K562 (cell line): ENCODE measurements at regions not wholly inside any gene's neighbourhood (a gene's known extent, or its start where the extent isn't known, plus 50 kb on each side); places are given as distances from the start of the nearest gene placed in this dataset.

ENCODE experiments used
- ATAC-seq: fragments of 200-7000 bp; cut with Tn5 transposase; 3 replicates; pipeline ENCODE4 v1.9.1; 2020; ENCODE audit warnings: moderate library complexity
- BruUV-seq: library from RNA; stranded (reverse); fragments of 400-500 nt; replicated peaks from 2 replicates; lab custom pipeline; 2021; lab: Mats Ljungman, UMichigan
- CTCF ChIA-PET: fragments of 300-600 bp; formaldehyde crosslinking; extraction: SDS; loops from one replicate; lab custom pipeline; 2021; ENCODE audit warnings: low intra/inter-chr PET ratio; lab: Yijun Ruan, JAX
- POLR2A ChIA-PET: fragments of 300-600, 350-650 bp; sonication (Branson Sonifier 250); formaldehyde crosslinking; extraction: SDS; loops from one replicate; lab custom pipeline; 2021; ENCODE audit warnings: antibody characterized with exemption, inconsistent platforms; lab: Yijun Ruan, JAX
- DNase-seq, 4 experiments: peaks; one replicate each; pipeline versions ENCODE4 v3.0.0 to v3.0.0-alpha.2; 2011 to 2018; ENCODE audit warnings: low spot score in 3 of 4, mixed read lengths in 3 of 4; ENCODE audit errors: extremely low read depth in 1 of 4
- FAIRE-seq: peaks from 2 replicates; lab custom pipeline; 2011; peaks lifted over from hg19 to GRCh38; lab: Jason Lieb, UNC
- H2AFZ ChIP-seq: 2 replicates; pipeline ENCODE4 v1.6.0; 2011; ENCODE audit warnings: low read depth, low read length, control low read depth, inconsistent platforms
- H3K27ac ChIP-seq: fragments of 200-600 bp; 3 replicates; pipeline ENCODE4 v1.8.0; 2011; ENCODE audit warnings: low read depth, mild to moderate bottlenecking, control low read depth, inconsistent platforms, low read length, moderate library complexity, mixed read lengths; ENCODE audit errors: extremely low read depth
- H3K27me3 ChIP-seq, 2 experiments: fragments of 300-600 bp in 1 of 2; 2 replicates in 1 of 2; 3 replicates in 1 of 2; pipeline versions ENCODE4 v1.6.0 to v1.8.0; 2011; ENCODE audit warnings: inconsistent platforms in 2 of 2, low read length in 2 of 2, mild to moderate bottlenecking in 1 of 2, mixed read lengths in 1 of 2, moderate library complexity in 1 of 2; ENCODE audit not compliant: control insufficient read depth in 2 of 2, insufficient read depth in 2 of 2
- H3K36me3 ChIP-seq: fragments of 300-600 bp; 3 replicates; pipeline ENCODE4 v1.8.0; 2011; ENCODE audit warnings: mild to moderate bottlenecking, low read length, inconsistent platforms; ENCODE audit not compliant: control insufficient read depth, insufficient read depth
- H3K4me1 ChIP-seq, 2 experiments: fragments of 200-600 bp in 1 of 2; replicated peaks in 1 of 2; 2 replicates in 1 of 2; 3 replicates in 1 of 2; pipeline versions ENCODE4 v1.5.1 to v1.8.0; 2011; ENCODE audit warnings: inconsistent platforms in 2 of 2, low read length in 2 of 2, mild to moderate bottlenecking in 1 of 2, mixed read lengths in 1 of 2, moderate library complexity in 1 of 2; ENCODE audit not compliant: control insufficient read depth in 2 of 2, insufficient read depth in 2 of 2
- H3K4me2 ChIP-seq: 2 replicates; pipeline ENCODE4 v1.6.1; 2011; ENCODE audit warnings: low read length, control low read depth, inconsistent platforms, mixed read lengths; ENCODE audit not compliant: insufficient read depth
- H3K4me3 ChIP-seq: fragments of 200-600 bp; sonication (generic), shearing (Covaris generic); 2 replicates; pipeline ENCODE4 v1.5.1; 2016; ENCODE audit warnings: control low read depth, inconsistent platforms
- H3K79me2 ChIP-seq: fragments of 200-600 bp; 3 replicates; pipeline ENCODE4 v1.8.0; 2011; ENCODE audit warnings: low read length, inconsistent platforms; ENCODE audit not compliant: control insufficient read depth, insufficient read depth
- H3K9ac ChIP-seq, 2 experiments: 2 replicates each; pipeline versions ENCODE4 v1.6.0 to v1.6.1; 2011; ENCODE audit warnings: low read depth in 2 of 2, low read length in 2 of 2, control low read depth in 1 of 2, inconsistent platforms in 1 of 2, mild to moderate bottlenecking in 1 of 2, mixed read lengths in 1 of 2; ENCODE audit not compliant: insufficient read depth in 1 of 2
- H3K9me1 ChIP-seq: one replicate; pipeline ENCODE4 v1.6.0; 2011; ENCODE audit warnings: inconsistent platforms, mild to moderate bottlenecking, low read length, moderate library complexity; ENCODE audit not compliant: control insufficient read depth, insufficient read depth
- H3K9me3 ChIP-seq: replicated peaks from 2 replicates; pipeline ENCODE4 v1.5.1; 2011; ENCODE audit warnings: low read depth, low read length, inconsistent platforms; ENCODE audit not compliant: control insufficient read depth, insufficient read depth
- H4K20me1 ChIP-seq: replicated peaks from 2 replicates; pipeline ENCODE4 v1.6.1; 2011; ENCODE audit warnings: low read length, inconsistent platforms, mixed read lengths; ENCODE audit not compliant: control insufficient read depth, insufficient read depth
- CBX3 ChIP-seq, 2 experiments: IDR thresholded peaks; 1 replicate in 1 of 2; 2 replicates in 1 of 2; pipeline ENCODE4 v1.6.1; 2012; ENCODE audit warnings: inconsistent platforms in 2 of 2, low read length in 2 of 2, borderline replicate concordance in 1 of 2, control low read depth in 1 of 2
- CHCHD3 ChIP-seq: fragments of 250-450 bp; sonication (Bioruptor Pico); IDR thresholded peaks from 2 replicates; pipeline ENCODE4 v2.1.2; 2022; ENCODE audit warnings: mild to moderate bottlenecking
- ELF4 ChIP-seq: fragments of 450-650 bp; formaldehyde crosslinking; IDR thresholded peaks from 2 replicates; pipeline ENCODE4 v1.4.0; 2022; ENCODE audit warnings: missing genetic modification characterization
- ERF ChIP-seq: fragments of 450-650 bp; formaldehyde crosslinking; IDR thresholded peaks from 2 replicates; pipeline ENCODE4 v1.4.0; 2020; ENCODE audit warnings: mild to moderate bottlenecking, mixed read lengths
- HMBOX1 ChIP-seq: sonication (generic); IDR thresholded peaks from 2 replicates; pipeline ENCODE4 v1.6.1; 2016
- HOMEZ ChIP-seq: fragments of 250-450 bp; sonication (Bioruptor Pico); IDR thresholded peaks from 2 replicates; pipeline ENCODE4 v1.4.0; 2020; ENCODE audit warnings: mild to moderate bottlenecking, moderate library complexity
- KAT8 ChIP-seq: fragments of 450-650 bp; IDR thresholded peaks from 2 replicates; pipeline ENCODE4 v1.6.1; 2016; ENCODE audit warnings: low read depth, mild to moderate bottlenecking
- KLF6 ChIP-seq: fragments of 250-450 bp; sonication (Bioruptor Pico); IDR thresholded peaks from 2 replicates; pipeline ENCODE4 v1.4.0; 2020; ENCODE audit warnings: mild to moderate bottlenecking, moderate library complexity, borderline replicate concordance
- NCOA2 ChIP-seq, 2 experiments: fragments of 450-650 bp; IDR thresholded peaks; 2 replicates each; pipeline ENCODE4 v1.6.1; 2018; ENCODE audit warnings: mild to moderate bottlenecking in 2 of 2, moderate library complexity in 1 of 2; ENCODE audit not compliant: partially characterized antibody in 2 of 2
- NFIC ChIP-seq: fragments of 450-650 bp; IDR thresholded peaks from 2 replicates; pipeline ENCODE4 v1.6.1; 2017; ENCODE audit warnings: mild to moderate bottlenecking, inconsistent platforms
- PRMT5 ChIP-seq: sonication (generic); formaldehyde crosslinking; IDR thresholded peaks from 2 replicates; pipeline ENCODE4 v1.5.0; 2020; ENCODE audit warnings: missing genetic modification reagents
- SMAD2 ChIP-seq: fragments of 150-350 bp; IDR thresholded peaks from 2 replicates; pipeline ENCODE4 v1.6.1; 2014; ENCODE audit warnings: low read depth, mild to moderate bottlenecking, low read length
- SOX6 ChIP-seq: fragments of 450-650 bp; IDR thresholded peaks from 2 replicates; pipeline ENCODE4 v1.6.1; 2014; ENCODE audit warnings: mild to moderate bottlenecking
- ZFP1 ChIP-seq: fragments of 450-650 bp; formaldehyde crosslinking; IDR thresholded peaks from 2 replicates; pipeline ENCODE4 v1.4.0; 2020; ENCODE audit warnings: mild to moderate bottlenecking, mixed read lengths
- ZNF57 ChIP-seq: fragments of 450-650 bp; formaldehyde crosslinking; IDR thresholded peaks from 2 replicates; pipeline ENCODE4 v1.4.0; 2020; ENCODE audit warnings: mild to moderate bottlenecking, moderate library complexity
- ZNF655 ChIP-seq: fragments of 250-450 bp; sonication (Bioruptor Pico); IDR thresholded peaks from 2 replicates; pipeline ENCODE4 v1.5.0; 2021
- ZNF699 ChIP-seq: fragments of 250-450 bp; sonication (Bioruptor Pico); IDR thresholded peaks from 2 replicates; pipeline ENCODE4 v1.8.0; 2021; ENCODE audit warnings: mild to moderate bottlenecking, moderate library complexity; ENCODE audit not compliant: insufficient replicate concordance
- ZNF77 ChIP-seq: fragments of 250-450 bp; sonication (Bioruptor Pico); IDR thresholded peaks from 2 replicates; pipeline ENCODE4 v1.5.0; 2020
- ZSCAN29 ChIP-seq: fragments of 450-650 bp; IDR thresholded peaks from 2 replicates; pipeline ENCODE4 v1.6.1; 2017
- WGBS: fragments of 100-300 bp; shearing (Covaris generic); methylation state at CpG from one replicate; pipeline ENCODE4 v1.1.6; 2016; ENCODE audit warnings: low coverage, mixed read lengths; ENCODE audit not compliant: insufficient coverage; ENCODE audit errors: missing lambda C conversion rate; 5-methylcytosine and 5-hydroxymethylcytosine counted together
- in situ Hi-C: fragments of 300-500 bp; cut with MboI; formaldehyde crosslinking; loops from 4 replicates; pipeline ENCODE4 v1.15.0; 2018; ENCODE audit warnings: inconsistent platforms, mixed read lengths
- intact Hi-C: fragments of 100-400 bp; cut with micrococcal nuclease; formaldehyde crosslinking; loops from 2 replicates; pipeline ENCODE4 v1.14.2; 2022

GRCh38 chr6:27061235-27061993, 186.1 kb upstream of the PRSS16 start:
- H3K27ac ChIP-seq, result no peak overlapping the region
- CTCF ChIA-PET, result no interaction called here
- no TSS peak for BruUV-seq
- in situ Hi-C loops, result no loop called here
- intact Hi-C loops, result no loop called here
- no peak for ATAC-seq
- no peak for FAIRE-seq
- H3K4me3 ChIP-seq, result no peak overlapping the region
- no peaks in the 10 kb centered on the region for H4K20me1 ChIP-seq
- no peak overlapping the region for H2AFZ ChIP-seq
- no peak for DNase-seq
- WGBS, result 64% methylated on average over 3 of the region's 3 CpGs
- H3K4me2 ChIP-seq, result no peak overlapping the region
- no peaks in the 10 kb centered on the region for H3K79me2 ChIP-seq
- peaks cover 0 to 8% of the 10 kb centered on the region in 2 experiments; a peak in 2 of 5 replicates for H3K4me1 ChIP-seq
- H3K9ac ChIP-seq, result no peak overlapping the region
- POLR2A ChIA-PET, result interaction anchor here (0.8 kb wide), 1 partner anchor 73 kb away, joined by 3 read pairs; no protein-coding TSS in a partner anchor
- TF ChIP-seq ZFP1 (CRISPR knock-in tag), result no peak
- no peak for TF ChIP-seq SMAD2
- no peak for TF ChIP-seq NFIC
- no peak for TF ChIP-seq ZNF57 (CRISPR knock-in tag)
- TF ChIP-seq ERF (CRISPR knock-in tag), result no peak
- no peak for TF ChIP-seq CBX3 (IDR thresholded peaks at IDR 0.05; ENCODE audit: borderline replicate concordance in 1 of 2, low read length in 2 of 2)
- no peak for TF ChIP-seq ZNF77 (CRISPR knock-in tag)
- TF ChIP-seq HOMEZ (CRISPR knock-in tag), result no peak
- TF ChIP-seq KAT8, result no peak
- no peak for TF ChIP-seq PRMT5 (CRISPR knock-in tag)
- no peak for TF ChIP-seq SOX6
- no peak for TF ChIP-seq ZNF655 (CRISPR knock-in tag)
- no peak for TF ChIP-seq KLF6
- no peak for TF ChIP-seq NCOA2 (IDR thresholded peaks at IDR 0.05; ENCODE audit: partially characterized antibody in 2 of 2)
- TF ChIP-seq HMBOX1, result no peak
- no peak for TF ChIP-seq ZNF699 (CRISPR knock-in tag)
- TF ChIP-seq CHCHD3, result no peak
- TF ChIP-seq ZSCAN29, result no peak
- TF ChIP-seq ELF4 (CRISPR knock-in tag), result no peak
- no peaks in the 10 kb centered on the region for H3K9me1 ChIP-seq
- H3K9me3 ChIP-seq, result no peaks in the 10 kb centered on the region
- no peaks in the 10 kb centered on the region for H3K27me3 ChIP-seq
- H3K36me3 ChIP-seq, result no peaks in the 10 kb centered on the region
